ENCODE measurements at regions not wholly inside any gene's neighbourhood (a gene's known extent, or its start where the extent isn't known, plus 50 kb on each side); places are given as distances from the start of the nearest gene placed in this dataset.

GRCh38 chr14:84707830-84708229 is 822.1 kb upstream of the FLRT2 start:
- no peak for DNase-seq (ENCODE audit: low read depth, low spot score)

GRCh38 chr14:84708865-84709264 is 821.1 kb upstream of the FLRT2 start:
- DNase-seq (ENCODE audit: low read depth, low spot score): no peak

GRCh38 chr14:84726471-84726870 is 803.5 kb upstream of the FLRT2 start:
- no peak for DNase-seq (ENCODE audit: low read depth, low spot score)

- no peak for DNase-seq (ENCODE audit: low read depth, low spot score)
Measured at GRCh38 chr14:84749191-84749955, 780.6 kb upstream of the FLRT2 start.

GRCh38 chr14:84750284-84750683 is 779.7 kb upstream of the FLRT2 start:
- no peak for DNase-seq (ENCODE audit: low read depth, low spot score)

GRCh38 chr14:84750763-84751554 is 779.0 kb upstream of the FLRT2 start:
- no peak for DNase-seq (ENCODE audit: low read depth, low spot score)

- no peak for DNase-seq (ENCODE audit: low read depth, low spot score)
Measured at GRCh38 chr14:84751745-84752144, 778.2 kb upstream of the FLRT2 start.

GRCh38 chr14:84760489-84761126 is 769.3 kb upstream of the FLRT2 start:
- DNase-seq (ENCODE audit: low read depth, low spot score): no peak

GRCh38 chr14:84767434-84767833 is 762.5 kb upstream of the FLRT2 start:
- DNase-seq (ENCODE audit: low read depth, low spot score): no peak

- DNase-seq (ENCODE audit: low read depth, low spot score): no peak
Measured at GRCh38 chr14:84770030-84770429, 759.9 kb upstream of the FLRT2 start.

- no peak for DNase-seq (ENCODE audit: low read depth, low spot score)
Measured at GRCh38 chr14:84777356-84777755, 752.6 kb upstream of the FLRT2 start.

GRCh38 chr14:84782902-84783301 is 747.0 kb upstream of the FLRT2 start:
- DNase-seq (ENCODE audit: low read depth, low spot score): no peak

- no peak for DNase-seq (ENCODE audit: low read depth, low spot score)
Measured at GRCh38 chr14:84783511-84783910, 746.4 kb upstream of the FLRT2 start.

- no peak for DNase-seq (ENCODE audit: low read depth, low spot score)
Measured at GRCh38 chr14:84785996-84786395, 743.9 kb upstream of the FLRT2 start.

GRCh38 chr14:84789012-84789411 is 740.9 kb upstream of the FLRT2 start:
- no peak for DNase-seq (ENCODE audit: low read depth, low spot score)

GRCh38 chr14:84792722-84793410 is 737.1 kb upstream of the FLRT2 start:
- no peak for DNase-seq (ENCODE audit: low read depth, low spot score)

GRCh38 chr14:84797326-84797725 is 732.6 kb upstream of the FLRT2 start:
- DNase-seq (ENCODE audit: low read depth, low spot score): no peak

- no peak for DNase-seq (ENCODE audit: low read depth, low spot score)
Measured at GRCh38 chr14:84804468-84804867, 725.5 kb upstream of the FLRT2 start.

- no peak for DNase-seq (ENCODE audit: low read depth, low spot score)
Measured at GRCh38 chr14:84804895-84805294, 725.0 kb upstream of the FLRT2 start.

GRCh38 chr14:84806181-84806580 is 723.8 kb upstream of the FLRT2 start:
- DNase-seq (ENCODE audit: low read depth, low spot score): no peak

GRCh38 chr14:84806622-84807021 is 723.3 kb upstream of the FLRT2 start:
- DNase-seq (ENCODE audit: low read depth, low spot score): no peak

GRCh38 chr14:84807673-84808072 is 722.3 kb upstream of the FLRT2 start:
- DNase-seq (ENCODE audit: low read depth, low spot score): no peak

All from brain pericyte (primary cell).